A673 (cell line): ENCODE measurements at regions not wholly inside any gene's neighbourhood (a gene's known extent, or its start where the extent isn't known, plus 50 kb on each side); places are given as distances from the start of the nearest gene placed in this dataset.

Experiments
- BruUV-seq: library from RNA; stranded (reverse); fragments of 400-500 nt; replicated peaks from 2 replicates; lab custom pipeline; 2021; lab: Mats Ljungman, UMichigan
- CTCF ChIA-PET: fragments of 300-600 bp; sonication (Branson Sonifier 250); formaldehyde crosslinking; loops from one replicate; lab custom pipeline; 2022; ENCODE audit warnings: antibody characterized with exemption; lab: Charles Lee
- POLR2A ChIA-PET: fragments of 300-600 bp; sonication (Branson Sonifier 250); formaldehyde crosslinking; loops from one replicate; lab custom pipeline; 2022; ENCODE audit warnings: antibody characterized with exemption; ENCODE audit not compliant: low non-redundant PET; lab: Charles Lee
- DNase-seq: peaks from one replicate; pipeline ENCODE4 v3.0.0-alpha.2; 2015; ENCODE audit warnings: low spot score
- H3K27ac ChIP-seq: fragments of 200-600 bp; sonication (generic); 2 replicates; pipeline ENCODE4 v1.5.1; 2016; ENCODE audit warnings: mixed run types, low read depth, mild to moderate bottlenecking, mixed read lengths, antibody characterized with exemption, low read length; ENCODE audit not compliant: poor library complexity, severe bottlenecking
- H3K27me3 ChIP-seq: fragments of 200-600 bp; sonication (generic); replicated peaks from 2 replicates; pipeline ENCODE4 v1.6.1; 2017; ENCODE audit warnings: mixed run types, low read depth, mild to moderate bottlenecking, mixed read lengths, antibody characterized with exemption, low read length; ENCODE audit not compliant: insufficient read depth, poor library complexity
- H3K36me3 ChIP-seq: fragments of 200-600 bp; sonication (generic); 2 replicates; pipeline ENCODE4 v1.6.1; 2016; ENCODE audit warnings: mixed run types, mild to moderate bottlenecking, mixed read lengths, antibody characterized with exemption, low read length; ENCODE audit not compliant: insufficient read depth, poor library complexity, severe bottlenecking
- H3K4me1 ChIP-seq: fragments of 200-600 bp; sonication (generic); 2 replicates; pipeline ENCODE4 v1.6.1; 2017; ENCODE audit warnings: mixed run types, mild to moderate bottlenecking, mixed read lengths, antibody characterized with exemption, low read length; ENCODE audit not compliant: insufficient read depth, poor library complexity, severe bottlenecking
- H3K4me3 ChIP-seq: fragments of 200-600 bp; sonication (generic); 2 replicates; pipeline ENCODE4 v1.5.1; 2016; ENCODE audit warnings: low read depth, mixed run types, mild to moderate bottlenecking, mixed read lengths, low read length; ENCODE audit not compliant: poor library complexity, severe bottlenecking
- H3K9me3 ChIP-seq: fragments of 200-600 bp; sonication (generic); 2 replicates; pipeline ENCODE4 v1.6.1; 2016; ENCODE audit warnings: mixed run types, low read depth, mild to moderate bottlenecking, mixed read lengths, antibody characterized with exemption, low read length; ENCODE audit not compliant: poor library complexity, severe bottlenecking
- CTCF ChIP-seq: fragments of 300-800, 200-600 bp; sonication (generic); conservative IDR thresholded peaks from 2 replicates; pipeline ENCODE4 v1.5.1; 2017; ENCODE audit warnings: low read depth, mild to moderate bottlenecking, antibody characterized with exemption, low read length, moderate library complexity, mixed read lengths
- EZH2 ChIP-seq: fragments of 200-600 bp; sonication (generic); IDR thresholded peaks from 2 replicates; pipeline ENCODE4 v1.6.1; 2017; ENCODE audit warnings: borderline replicate concordance, low read depth, mild to moderate bottlenecking, mixed read lengths, antibody characterized with exemption, low read length; ENCODE audit not compliant: poor library complexity, severe bottlenecking
- intact Hi-C: fragments of 100-400 bp; cut with micrococcal nuclease; formaldehyde crosslinking; loops from one replicate; pipeline ENCODE4 v1.10.0; 2022; ENCODE audit not compliant: unreplicated experiment

DNA sequence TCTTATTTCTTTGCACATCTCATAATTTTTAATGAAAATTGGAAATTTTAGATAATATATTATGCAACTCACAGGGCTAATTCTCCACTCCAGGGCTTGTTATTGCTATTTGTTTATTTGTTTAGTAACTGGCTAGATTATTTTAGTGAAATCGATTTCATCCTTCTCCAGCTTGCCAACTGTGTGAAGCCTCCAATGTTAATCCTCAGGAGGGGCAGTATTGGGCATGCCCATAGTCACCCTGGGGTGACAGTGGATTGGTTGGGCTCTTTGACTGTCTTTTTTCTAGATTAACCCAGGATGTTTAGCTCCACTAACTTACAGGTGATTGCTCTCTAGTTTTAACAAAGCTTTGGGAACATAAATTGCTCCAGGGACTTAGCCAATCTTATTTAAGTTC is 450.1 kb downstream of the BMP2 start:
- TF ChIP-seq EZH2 (no peak), CTCF (no peak)
- intact Hi-C loops: no loop called here
- no TSS peak for BruUV-seq
- Histone ChIP-seq H3K27me3 (no peaks in the 10 kb centered on the region), H3K4me3 (no peak overlapping the region), H3K27ac (no peak overlapping the region), H3K36me3 (no peaks in the 10 kb centered on the region), H3K9me3 (peaks cover 3% of the 10 kb centered on the region), H3K4me1 (no peaks in the 10 kb centered on the region)
- no peak for DNase-seq
- ChIA-PET CTCF (no interaction called here), POLR2A (no interaction called here)

DNA sequence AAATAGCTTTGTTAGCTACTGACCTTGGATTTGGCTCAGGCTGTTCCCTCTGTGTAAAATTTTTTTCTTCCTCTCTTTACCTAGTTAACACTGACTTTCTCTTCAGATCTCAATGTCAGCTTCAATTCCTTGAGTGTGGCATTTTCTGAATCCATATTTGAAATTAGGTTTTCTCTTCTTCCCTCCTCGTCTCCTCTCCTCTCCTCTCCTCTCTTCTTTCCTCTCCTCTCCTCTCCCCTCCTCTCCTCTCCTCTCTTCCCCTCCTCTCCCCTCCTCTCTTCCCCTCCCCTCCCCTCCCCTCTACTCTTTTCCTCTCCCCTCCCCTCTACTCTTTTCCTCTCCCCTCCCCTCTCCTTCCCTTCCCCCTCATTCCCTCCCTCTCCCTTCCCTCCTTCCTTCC is 453.3 kb downstream of the BMP2 start:
- H3K9me3 ChIP-seq: peaks cover 13% of the 10 kb centered on the region
- intact Hi-C loops: no loop called here
- no peak overlapping the region for H3K27ac ChIP-seq
- no peaks in the 10 kb centered on the region for H3K36me3 ChIP-seq
- ChIA-PET CTCF (no interaction called here), POLR2A (no interaction called here)
- TF ChIP-seq CTCF (no peak), EZH2 (no peak)
- H3K4me1 ChIP-seq: no peaks in the 10 kb centered on the region
- no peak overlapping the region for H3K4me3 ChIP-seq
- no peaks in the 10 kb centered on the region for H3K27me3 ChIP-seq
- BruUV-seq: no TSS peak
- DNase-seq: no peak

DNA sequence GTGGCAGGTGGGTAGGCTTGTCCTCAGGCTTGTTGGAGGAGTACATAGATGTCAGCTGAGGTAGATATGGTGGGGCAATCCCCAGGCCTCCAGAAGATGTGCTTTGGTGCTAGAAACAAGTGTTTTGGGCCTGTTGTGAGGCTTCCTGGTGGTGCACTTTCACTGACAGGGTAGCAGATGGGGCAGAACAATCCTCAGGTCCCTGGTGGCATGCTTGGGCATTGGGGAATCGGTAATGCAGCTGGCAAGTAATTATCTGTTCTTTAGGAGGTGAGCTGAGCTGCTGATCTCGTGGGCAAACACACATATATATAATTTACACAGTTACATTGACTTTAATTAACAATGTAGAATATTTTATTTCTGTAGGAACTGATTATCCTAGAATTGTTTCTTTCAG is 458.7 kb downstream of the BMP2 start:
- no peaks in the 10 kb centered on the region for H3K4me1 ChIP-seq
- no peaks in the 10 kb centered on the region for H3K27me3 ChIP-seq
- intact Hi-C loops: no loop called here
- no peak overlapping the region for H3K4me3 ChIP-seq
- CTCF ChIA-PET: no interaction called here
- no peak overlapping the region for H3K27ac ChIP-seq
- no peak for DNase-seq
- TF ChIP-seq CTCF (no peak), EZH2 (no peak)
- peaks cover 13% of the 10 kb centered on the region for H3K9me3 ChIP-seq
- H3K36me3 ChIP-seq: no peaks in the 10 kb centered on the region
- no TSS peak for BruUV-seq
- POLR2A ChIA-PET: no interaction called here
